ENCODE measurements at regions not wholly inside any gene's neighbourhood (a gene's known extent, or its start where the extent isn't known, plus 50 kb on each side); places are given as distances from the start of the nearest gene placed in this dataset.

DNA sequence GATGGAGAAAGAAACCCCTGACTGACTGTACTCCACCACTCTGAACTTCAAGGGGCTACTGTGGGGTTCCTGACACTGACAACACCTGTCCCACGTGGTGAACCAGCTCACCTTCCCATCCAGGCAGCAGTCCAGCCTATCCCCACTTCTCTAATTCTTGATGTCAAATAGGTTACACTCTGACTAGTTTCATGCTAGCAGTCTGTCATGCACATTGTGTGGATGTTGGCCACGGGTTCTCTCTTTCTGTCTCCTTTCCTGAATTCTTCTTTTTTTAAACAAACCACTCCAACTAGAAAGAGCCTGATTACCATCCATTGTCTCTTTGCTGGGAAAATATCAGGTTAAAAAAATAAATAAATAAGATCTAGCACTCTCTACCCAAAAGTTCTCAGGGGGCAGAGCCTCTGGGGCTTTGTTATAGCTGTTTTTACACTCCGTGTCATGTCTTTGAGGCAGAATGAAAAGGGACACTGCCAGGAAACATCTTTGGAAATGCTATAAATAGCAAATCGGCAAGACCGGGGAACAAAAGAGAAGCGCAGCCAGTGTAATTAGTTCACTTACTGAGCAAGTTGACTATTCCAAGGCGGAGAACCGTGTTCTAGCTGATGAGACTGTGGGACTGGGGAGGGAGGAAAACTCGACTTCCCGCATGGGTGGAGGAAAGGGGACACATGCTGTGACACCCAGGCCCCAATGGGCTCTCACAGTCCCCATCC, 356.1 kb downstream of the OMA1 start:
- Histone ChIP-seq H3K9me2 (no peaks in the 10 kb centered on the region), H3K9ac (no peak overlapping the region), H4K20me1 (ENCODE audit: insufficient read depth) (no peaks in the 10 kb centered on the region), H3K4me1 (ENCODE audit: control insufficient read depth in 1 of 2, insufficient read depth in 2 of 2, low read depth in 1 of 2, low read length in 1 of 2) (no peaks in the 10 kb centered on the region), H3K9me3 (no peaks in the 10 kb centered on the region), H3F3A (replicated peaks; ENCODE audit: insufficient read depth) (no peaks in the 10 kb centered on the region), H3K27me3 (ENCODE audit: insufficient read depth) (no peaks in the 10 kb centered on the region), H3K36me3 (replicated peaks in 1 of 2; ENCODE audit: control insufficient read depth in 1 of 2, insufficient read depth in 2 of 2, low read length in 1 of 2) (no peaks in the 10 kb centered on the region), H3K27ac (ENCODE audit: low read depth in 2 of 2, low read length in 1 of 2) (no peak overlapping the region), H2AFZ (ENCODE audit: low read depth) (no peak overlapping the region), H3K79me2 (ENCODE audit: insufficient read depth) (no peaks in the 10 kb centered on the region), H3K4me3 (ENCODE audit: low read depth in 2 of 2, low read length in 1 of 2) (no peak overlapping the region), H3K4me2 (no peak overlapping the region)
- POLR2A ChIA-PET: no interaction called here
- TF ChIP-seq MXI1 (IDR thresholded peaks at IDR 0.05; ENCODE audit: low read depth, low read length): no peak
- no peak for TF ChIP-seq CHD2 (IDR thresholded peaks at IDR 0.05; ENCODE audit: low read length, partially characterized antibody)
- no peak for TF ChIP-seq RCOR1 (IDR thresholded peaks at IDR 0.05; ENCODE audit: low read length)
- TF ChIP-seq TAF1 (IDR thresholded peaks at IDR 0.05; ENCODE audit: borderline replicate concordance, low read depth, low read length): no peak
- no peak for TF ChIP-seq GABPA (IDR thresholded peaks at IDR 0.05; ENCODE audit: low read depth)
- TF ChIP-seq, protein P1, sequence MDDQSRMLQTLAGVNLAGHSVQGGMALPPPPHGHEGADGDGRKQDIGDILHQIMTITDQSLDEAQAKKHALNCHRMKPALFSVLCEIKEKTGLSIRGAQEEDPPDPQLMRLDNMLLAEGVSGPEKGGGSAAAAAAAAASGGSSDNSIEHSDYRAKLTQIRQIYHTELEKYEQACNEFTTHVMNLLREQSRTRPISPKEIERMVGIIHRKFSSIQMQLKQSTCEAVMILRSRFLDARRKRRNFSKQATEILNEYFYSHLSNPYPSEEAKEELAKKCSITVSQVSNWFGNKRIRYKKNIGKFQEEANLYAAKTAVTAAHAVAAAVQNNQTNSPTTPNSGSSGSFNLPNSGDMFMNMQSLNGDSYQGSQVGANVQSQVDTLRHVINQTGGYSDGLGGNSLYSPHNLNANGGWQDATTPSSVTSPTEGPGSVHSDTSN (IDR thresholded peaks at IDR 0.05): no peak
- no peak for TF ChIP-seq RFX5 (IDR thresholded peaks at IDR 0.05; ENCODE audit: low read length)
- TF ChIP-seq, protein P2, sequence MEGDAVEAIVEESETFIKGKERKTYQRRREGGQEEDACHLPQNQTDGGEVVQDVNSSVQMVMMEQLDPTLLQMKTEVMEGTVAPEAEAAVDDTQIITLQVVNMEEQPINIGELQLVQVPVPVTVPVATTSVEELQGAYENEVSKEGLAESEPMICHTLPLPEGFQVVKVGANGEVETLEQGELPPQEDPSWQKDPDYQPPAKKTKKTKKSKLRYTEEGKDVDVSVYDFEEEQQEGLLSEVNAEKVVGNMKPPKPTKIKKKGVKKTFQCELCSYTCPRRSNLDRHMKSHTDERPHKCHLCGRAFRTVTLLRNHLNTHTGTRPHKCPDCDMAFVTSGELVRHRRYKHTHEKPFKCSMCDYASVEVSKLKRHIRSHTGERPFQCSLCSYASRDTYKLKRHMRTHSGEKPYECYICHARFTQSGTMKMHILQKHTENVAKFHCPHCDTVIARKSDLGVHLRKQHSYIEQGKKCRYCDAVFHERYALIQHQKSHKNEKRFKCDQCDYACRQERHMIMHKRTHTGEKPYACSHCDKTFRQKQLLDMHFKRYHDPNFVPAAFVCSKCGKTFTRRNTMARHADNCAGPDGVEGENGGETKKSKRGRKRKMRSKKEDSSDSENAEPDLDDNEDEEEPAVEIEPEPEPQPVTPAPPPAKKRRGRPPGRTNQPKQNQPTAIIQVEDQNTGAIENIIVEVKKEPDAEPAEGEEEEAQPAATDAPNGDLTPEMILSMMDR (IDR thresholded peaks at IDR 0.05): no peak
- no peak for TF ChIP-seq FOXM1 (IDR thresholded peaks at IDR 0.05; ENCODE audit: low read depth)
- no peak for TF ChIP-seq TCF12 (IDR thresholded peaks at IDR 0.05)
- no peak for TF ChIP-seq NRF1 (IDR thresholded peaks at IDR 0.05; ENCODE audit: low read depth, low read length)
- CTCF ChIA-PET: no interaction called here
- DNase-seq: no peak
- WGBS (ENCODE audit: low lambda C conversion rate): 40% methylated on average over 10 of the region's 10 CpGs

DNA sequence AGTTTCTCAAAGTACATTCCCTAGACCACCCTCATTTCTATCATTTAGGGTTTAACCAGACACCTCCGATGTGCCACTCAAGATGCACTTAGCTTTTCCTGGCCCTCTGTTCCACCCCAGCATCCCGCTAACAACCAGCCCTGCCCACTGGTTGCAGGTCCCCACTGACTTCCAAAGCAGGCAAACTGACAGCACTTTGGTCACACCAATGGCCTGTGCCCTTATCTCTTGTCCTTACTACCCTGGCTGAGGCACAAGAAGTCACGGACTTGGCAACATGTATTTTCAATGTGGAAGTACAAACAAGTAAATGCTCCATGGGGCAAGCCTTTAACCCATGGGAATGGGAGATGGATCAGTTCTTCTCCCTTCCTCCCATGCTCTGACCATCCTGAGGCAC, 357.1 kb downstream of the OMA1 start:
- Histone ChIP-seq H3K4me3 (ENCODE audit: low read depth in 2 of 2, low read length in 1 of 2) (no peak overlapping the region), H2AFZ (ENCODE audit: low read depth) (no peak overlapping the region), H3K9me2 (no peaks in the 10 kb centered on the region), H3K27me3 (ENCODE audit: insufficient read depth) (no peaks in the 10 kb centered on the region), H3K79me2 (ENCODE audit: insufficient read depth) (no peaks in the 10 kb centered on the region), H3K9me3 (no peaks in the 10 kb centered on the region), H3K9ac (no peak overlapping the region), H3K36me3 (replicated peaks in 1 of 2; ENCODE audit: control insufficient read depth in 1 of 2, insufficient read depth in 2 of 2, low read length in 1 of 2) (no peaks in the 10 kb centered on the region), H3K4me2 (no peak overlapping the region), H3K27ac (ENCODE audit: low read depth in 2 of 2, low read length in 1 of 2) (no peak overlapping the region), H3K4me1 (ENCODE audit: control insufficient read depth in 1 of 2, insufficient read depth in 2 of 2, low read depth in 1 of 2, low read length in 1 of 2) (no peaks in the 10 kb centered on the region), H4K20me1 (ENCODE audit: insufficient read depth) (no peaks in the 10 kb centered on the region), H3F3A (replicated peaks; ENCODE audit: insufficient read depth) (no peaks in the 10 kb centered on the region)
- ChIA-PET POLR2A (no interaction called here), CTCF (no interaction called here)
- WGBS (ENCODE audit: low lambda C conversion rate): 40% methylated on average over 3 of the region's 3 CpGs
- no peak for DNase-seq
- TF ChIP-seq GATA2 (CRISPR knock-in tag; IDR thresholded peaks at IDR 0.05) (no peak), ELF1 (IDR thresholded peaks at IDR 0.05) (no peak), SIN3A (IDR thresholded peaks at IDR 0.05; ENCODE audit: borderline replicate concordance, low read depth, low read length) (no peak), JUND (IDR thresholded peaks at IDR 0.05) (no peak), SMC3 (IDR thresholded peaks at IDR 0.05; ENCODE audit: low read depth, low read length) (no peak), RFX5 (IDR thresholded peaks at IDR 0.05; ENCODE audit: low read length) (no peak), RCOR1 (IDR thresholded peaks at IDR 0.05; ENCODE audit: low read length) (no peak), TEAD4 (IDR thresholded peaks at IDR 0.05; ENCODE audit: borderline replicate concordance, insufficient read depth) (no peak)
- TF ChIP-seq, protein P3, sequence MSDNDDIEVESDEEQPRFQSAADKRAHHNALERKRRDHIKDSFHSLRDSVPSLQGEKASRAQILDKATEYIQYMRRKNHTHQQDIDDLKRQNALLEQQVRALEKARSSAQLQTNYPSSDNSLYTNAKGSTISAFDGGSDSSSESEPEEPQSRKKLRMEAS (IDR thresholded peaks at IDR 0.05; ENCODE audit: low read depth): no peak
- TF ChIP-seq, protein P4, sequence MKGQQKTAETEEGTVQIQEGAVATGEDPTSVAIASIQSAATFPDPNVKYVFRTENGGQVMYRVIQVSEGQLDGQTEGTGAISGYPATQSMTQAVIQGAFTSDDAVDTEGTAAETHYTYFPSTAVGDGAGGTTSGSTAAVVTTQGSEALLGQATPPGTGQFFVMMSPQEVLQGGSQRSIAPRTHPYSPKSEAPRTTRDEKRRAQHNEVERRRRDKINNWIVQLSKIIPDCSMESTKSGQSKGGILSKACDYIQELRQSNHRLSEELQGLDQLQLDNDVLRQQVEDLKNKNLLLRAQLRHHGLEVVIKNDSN (IDR thresholded peaks at IDR 0.05; ENCODE audit: borderline replicate concordance, low read depth): no peak
- TF ChIP-seq, protein P5, sequence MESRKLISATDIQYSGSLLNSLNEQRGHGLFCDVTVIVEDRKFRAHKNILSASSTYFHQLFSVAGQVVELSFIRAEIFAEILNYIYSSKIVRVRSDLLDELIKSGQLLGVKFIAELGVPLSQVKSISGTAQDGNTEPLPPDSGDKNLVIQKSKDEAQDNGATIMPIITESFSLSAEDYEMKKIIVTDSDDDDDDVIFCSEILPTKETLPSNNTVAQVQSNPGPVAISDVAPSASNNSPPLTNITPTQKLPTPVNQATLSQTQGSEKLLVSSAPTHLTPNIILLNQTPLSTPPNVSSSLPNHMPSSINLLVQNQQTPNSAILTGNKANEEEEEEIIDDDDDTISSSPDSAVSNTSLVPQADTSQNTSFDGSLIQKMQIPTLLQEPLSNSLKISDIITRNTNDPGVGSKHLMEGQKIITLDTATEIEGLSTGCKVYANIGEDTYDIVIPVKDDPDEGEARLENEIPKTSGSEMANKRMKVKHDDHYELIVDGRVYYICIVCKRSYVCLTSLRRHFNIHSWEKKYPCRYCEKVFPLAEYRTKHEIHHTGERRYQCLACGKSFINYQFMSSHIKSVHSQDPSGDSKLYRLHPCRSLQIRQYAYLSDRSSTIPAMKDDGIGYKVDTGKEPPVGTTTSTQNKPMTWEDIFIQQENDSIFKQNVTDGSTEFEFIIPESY (IDR thresholded peaks at IDR 0.05; ENCODE audit: borderline replicate concordance, low read depth): no peak

Measured in SK-N-SH (cell line).